T follicular helper cell (primary cell): ENCODE measurements at regions not wholly inside any gene's neighbourhood (a gene's known extent, or its start where the extent isn't known, plus 50 kb on each side); places are given as distances from the start of the nearest gene placed in this dataset.

Experiments used
- DNase-seq: peaks from one replicate; pipeline ENCODE4 v3.0.0-alpha.2; 2020; ENCODE audit warnings: low read depth

DNA sequence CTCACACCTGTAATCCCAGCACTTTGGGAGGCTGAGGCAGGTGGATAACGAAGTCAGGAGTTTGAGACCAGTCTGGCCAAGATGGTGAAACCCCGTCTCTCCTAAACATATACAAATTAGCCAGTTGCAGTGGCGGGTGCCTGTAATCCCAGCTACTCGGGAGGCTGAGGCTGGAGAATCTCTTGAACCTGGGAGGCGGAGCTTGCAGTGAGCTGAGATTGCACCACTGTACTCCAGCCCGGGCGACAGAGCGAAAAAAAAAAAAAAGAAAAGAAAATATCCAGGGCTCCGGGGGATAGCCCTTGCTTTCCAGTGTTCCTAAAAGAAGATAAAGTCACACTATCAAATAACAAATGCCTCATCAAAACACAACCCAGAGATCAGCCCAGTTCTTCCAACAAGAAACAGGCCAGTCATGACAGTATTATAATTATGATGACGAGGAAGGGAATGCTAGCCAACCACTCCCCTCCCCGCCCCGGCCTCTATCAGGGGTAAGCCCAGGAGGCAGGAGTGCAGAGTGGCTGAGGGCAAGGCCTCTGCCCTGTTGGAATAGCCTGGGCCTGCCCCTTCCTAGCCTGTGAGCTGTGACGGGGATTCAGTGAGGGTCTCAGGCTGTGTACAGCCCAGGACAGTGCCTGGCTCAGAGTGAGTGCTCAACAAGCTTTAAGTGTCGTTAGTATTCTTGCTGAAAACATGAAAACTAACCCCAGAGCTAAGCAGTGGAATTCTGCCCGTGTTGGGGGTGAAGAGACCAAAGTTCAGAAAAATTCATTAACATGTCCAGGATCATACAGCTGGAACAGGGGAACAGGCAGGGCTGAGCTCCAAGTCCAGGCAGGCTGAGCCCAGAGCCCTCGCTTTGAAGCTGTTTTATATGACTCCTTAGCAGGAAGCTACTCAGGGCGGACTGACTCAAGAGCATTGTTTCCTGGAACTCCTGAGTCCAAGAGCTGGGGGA is 54.3 kb downstream of the FAM241B start:
- no peak for DNase-seq

GRCh38 chr10:69684981-69685353 is 54.9 kb downstream of the FAM241B start:
- no peak for DNase-seq

- DNase-seq: no peak
Measured at GRCh38 chr10:69685426-69685801, 55.4 kb downstream of the FAM241B start.

DNA sequence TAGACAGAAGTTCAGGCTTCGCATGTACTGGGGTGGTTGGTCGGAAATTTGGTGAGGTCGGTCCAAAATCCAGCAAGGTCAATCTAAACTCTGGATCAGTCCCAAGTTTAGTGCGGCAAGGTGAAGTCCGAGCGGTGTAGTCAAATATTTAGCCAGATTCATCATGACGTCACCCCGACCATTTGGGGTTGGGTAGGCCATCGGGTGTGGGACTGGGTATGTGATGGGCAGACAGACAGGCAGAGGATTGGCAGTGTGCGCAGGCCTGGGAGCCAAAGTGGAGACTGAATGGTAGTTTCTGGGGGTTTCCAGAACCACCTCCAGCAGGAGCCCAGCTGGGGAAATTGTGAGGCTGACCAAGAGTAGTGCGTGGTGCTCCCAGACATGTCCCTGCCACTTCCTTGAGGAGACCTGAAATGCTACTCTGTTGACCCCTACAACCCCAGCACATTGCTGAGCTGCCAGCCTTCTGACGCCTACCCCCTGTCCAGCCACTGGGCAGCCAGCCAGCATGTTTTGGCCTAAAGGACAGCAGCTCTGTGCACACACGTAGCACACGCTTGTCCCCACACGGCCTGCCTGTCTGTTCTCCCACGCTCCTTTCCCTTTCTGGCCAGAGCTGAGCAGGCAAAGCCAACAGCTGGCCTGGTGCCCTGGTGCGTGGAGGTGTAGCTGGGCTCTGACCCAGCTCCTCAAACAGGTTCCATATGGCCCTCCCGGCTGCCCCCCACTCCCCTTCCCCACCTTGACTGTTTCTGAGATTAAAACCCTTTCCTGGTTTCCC is 55.9 kb downstream of the FAM241B start:
- no peak for DNase-seq

- no peak for DNase-seq
Measured at GRCh38 chr10:69686866-69687265, 56.8 kb downstream of the FAM241B start.

DNA sequence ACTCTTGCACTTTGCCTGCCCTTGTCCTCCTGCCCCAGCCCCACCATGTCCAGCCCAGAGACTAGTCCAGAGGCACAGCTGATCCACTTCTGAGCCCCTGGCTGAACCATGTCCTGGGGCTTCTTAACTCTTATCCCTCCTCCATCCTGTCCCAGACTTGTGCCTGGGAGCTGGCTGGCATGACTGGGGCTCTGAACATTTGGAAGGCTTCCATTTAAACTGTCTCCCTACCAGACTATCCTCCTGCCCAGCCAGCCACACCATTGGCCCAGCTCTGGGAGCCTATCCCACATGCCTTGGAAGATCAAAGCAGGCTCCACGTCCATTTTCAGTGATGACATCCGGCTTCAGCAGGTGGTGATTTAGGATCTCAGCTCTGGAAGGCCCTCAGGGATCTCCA is 57.4 kb downstream of the FAM241B start:
- no peak for DNase-seq

- DNase-seq: no peak
Measured at GRCh38 chr10:69692267-69692666, 62.2 kb downstream of the FAM241B start.

DNA sequence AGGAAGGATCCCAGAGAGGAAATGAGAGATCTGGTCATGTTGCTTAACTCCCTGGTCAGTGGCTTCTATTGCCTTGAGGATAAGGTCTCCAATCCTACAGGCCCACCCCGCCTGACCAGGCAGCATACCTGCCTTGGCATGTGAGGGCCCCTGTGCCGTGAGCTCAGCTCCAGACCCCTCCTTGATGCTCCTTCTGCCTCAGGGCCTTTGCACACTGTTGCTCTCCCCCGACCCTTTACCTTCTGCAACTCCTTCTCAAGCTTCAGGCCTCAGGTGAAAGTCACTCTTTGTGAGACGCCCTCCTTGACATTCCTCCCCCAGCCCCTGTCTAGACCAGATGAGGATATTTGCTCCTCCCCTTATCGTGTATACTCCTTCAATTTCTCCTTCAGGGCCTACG is 62.8 kb downstream of the FAM241B start:
- no peak for DNase-seq

DNA sequence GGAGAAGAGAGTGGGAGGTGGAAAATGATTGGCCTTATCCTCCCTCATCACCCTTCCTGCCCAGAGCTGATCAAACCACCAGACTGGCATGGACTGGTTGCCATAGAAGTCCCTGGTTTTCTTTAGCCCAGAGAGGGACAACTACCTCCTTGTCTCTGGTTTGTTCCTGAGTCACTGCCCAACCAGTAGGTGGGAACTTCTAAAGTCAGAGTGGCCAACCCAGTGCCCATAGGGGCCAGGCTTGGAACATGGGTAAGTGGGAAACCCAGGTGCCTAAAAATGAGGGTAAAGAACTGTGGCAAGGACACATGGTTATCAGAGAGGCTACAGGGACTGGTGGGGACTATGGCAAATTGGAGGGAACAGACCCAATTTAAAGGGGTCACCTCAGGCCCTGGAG is 63.8 kb downstream of the FAM241B start:
- no peak for DNase-seq

DNA sequence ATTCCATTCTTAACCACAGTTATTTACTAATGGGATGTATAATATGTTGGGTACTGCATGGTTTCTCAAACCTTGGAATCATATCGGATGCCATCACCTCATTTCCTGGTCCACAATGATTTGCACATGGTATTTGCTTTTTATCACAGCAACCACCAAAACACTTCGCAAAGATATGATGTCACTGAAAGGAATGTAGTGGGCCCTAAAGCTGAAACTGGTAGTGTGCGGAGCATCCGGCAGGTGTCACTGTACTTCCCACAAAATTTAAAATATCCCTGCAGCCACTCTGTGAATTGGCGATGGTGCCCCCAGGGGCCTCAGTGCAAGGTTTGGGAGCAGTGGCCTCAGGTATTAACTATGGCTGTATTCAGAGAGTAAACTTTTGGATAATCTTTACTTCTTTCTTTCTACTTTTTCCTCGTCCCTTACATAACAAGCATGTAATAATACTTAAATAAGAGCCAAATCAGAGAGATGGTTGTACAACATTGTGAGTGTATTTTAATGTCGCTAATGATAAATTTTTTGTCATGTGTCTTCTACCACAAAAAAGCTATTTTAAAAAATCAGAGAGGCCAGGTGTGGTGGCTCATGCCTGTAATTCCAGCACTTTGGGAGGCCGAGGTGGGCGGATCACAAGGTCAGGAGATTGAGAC is 66.2 kb downstream of the FAM241B start:
- no peak for DNase-seq

DNA sequence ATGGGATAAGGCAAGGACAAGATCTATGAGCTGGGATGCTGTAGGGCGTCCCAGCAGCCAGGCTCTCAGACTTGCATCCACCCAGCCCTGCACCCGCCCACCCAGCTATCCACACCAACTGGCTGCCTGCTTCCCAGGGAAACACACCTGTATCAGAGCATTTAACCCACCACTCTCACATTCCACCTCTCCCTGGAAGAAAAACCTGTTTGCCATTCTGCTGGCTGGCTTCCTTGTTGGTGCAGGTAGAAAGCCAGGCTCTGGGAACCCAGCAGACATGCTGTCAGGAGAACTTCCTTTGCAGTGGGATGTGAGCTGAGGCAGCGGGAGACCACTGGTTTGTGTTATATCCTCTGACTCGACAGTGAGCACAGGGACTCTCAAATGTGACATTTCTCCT is 67.0 kb downstream of the FAM241B start:
- no peak for DNase-seq

DNA sequence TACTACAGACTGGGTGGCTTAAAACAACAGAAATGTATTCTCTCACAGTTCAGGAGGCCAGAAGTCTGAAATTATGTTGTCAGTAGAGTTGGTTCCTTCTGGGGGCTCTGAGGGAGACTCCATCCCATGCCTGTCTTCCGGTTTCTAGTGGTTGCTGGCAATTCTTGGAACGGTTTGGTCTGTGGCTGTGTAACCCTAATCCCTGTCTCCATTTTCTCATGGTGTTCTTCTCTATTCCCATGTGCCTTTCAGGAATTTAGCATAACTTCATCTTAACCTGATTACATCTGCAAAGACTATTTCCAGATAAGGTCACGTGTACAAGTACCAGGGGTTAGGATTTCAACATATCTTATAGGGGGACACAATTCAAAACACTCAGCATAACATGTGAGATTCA is 73.2 kb downstream of the FAM241B start:
- no peak for DNase-seq

GRCh38 chr10:69703766-69704630 is 74.0 kb downstream of the FAM241B start:
- DNase-seq: no peak

GRCh38 chr10:69709366-69709941 is 79.4 kb downstream of the FAM241B start:
- DNase-seq: no peak

DNA sequence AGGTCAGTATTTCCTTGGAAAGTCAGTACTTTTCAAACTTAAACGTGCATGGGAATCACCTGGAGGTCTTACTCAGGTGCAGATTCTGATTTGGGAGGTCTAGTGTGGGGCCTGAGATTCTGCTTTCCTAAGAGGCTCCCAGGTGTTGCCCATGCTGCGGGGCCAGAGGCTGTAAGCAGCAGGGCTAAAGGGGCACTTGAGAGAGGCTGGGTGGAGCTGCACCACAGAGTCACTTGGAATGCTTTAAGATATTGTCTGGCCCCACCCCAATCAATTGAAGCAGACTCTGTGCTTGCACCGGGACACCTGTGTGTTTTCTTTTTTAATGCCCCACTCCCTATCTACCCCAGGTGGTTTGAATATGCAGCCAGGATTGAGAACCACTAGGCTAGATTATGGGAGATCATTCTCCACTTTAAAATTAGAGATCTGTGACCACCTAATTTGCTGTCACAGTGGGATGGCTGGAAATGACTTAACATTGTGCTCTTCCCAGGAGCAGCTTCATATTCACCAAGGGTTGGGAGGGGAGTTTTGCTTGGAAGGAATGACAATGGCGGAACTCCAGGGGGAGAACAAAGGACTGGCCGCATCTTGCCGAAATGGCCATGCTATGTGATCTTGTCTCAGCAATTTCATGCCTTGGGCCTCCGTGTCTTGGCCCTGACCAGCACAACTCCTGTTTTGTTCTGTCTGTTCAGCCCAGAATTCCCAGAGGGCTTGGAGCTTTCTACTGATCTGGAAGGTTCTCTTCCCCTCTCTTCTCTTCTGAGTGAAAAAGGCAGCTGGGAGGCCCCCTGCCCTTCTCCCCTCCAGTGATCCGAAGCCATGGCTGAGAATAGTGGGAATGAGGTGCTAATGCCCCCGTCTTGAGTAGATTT is 80.2 kb downstream of the FAM241B start:
- no peak for DNase-seq

DNA sequence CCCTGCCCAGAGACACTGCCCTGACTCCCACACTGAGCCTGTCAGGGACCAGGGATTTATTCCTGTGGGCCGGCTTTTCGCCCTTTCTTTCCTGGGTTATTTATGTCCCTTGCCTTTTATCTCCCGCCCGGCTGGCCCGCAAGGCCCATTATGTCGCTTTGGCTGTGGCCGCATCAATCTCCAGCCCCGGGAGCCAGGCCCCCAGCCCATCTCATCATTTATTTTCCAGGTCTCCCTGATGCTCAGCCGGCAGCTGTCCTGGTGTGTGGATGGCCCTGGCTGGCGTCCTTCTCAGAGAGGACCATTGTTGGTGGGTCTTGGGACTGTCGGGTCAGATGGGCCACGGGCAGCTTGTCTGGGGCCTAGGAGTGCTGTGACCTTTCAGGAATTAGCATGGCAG is 82.3 kb downstream of the FAM241B start:
- no peak for DNase-seq

DNA sequence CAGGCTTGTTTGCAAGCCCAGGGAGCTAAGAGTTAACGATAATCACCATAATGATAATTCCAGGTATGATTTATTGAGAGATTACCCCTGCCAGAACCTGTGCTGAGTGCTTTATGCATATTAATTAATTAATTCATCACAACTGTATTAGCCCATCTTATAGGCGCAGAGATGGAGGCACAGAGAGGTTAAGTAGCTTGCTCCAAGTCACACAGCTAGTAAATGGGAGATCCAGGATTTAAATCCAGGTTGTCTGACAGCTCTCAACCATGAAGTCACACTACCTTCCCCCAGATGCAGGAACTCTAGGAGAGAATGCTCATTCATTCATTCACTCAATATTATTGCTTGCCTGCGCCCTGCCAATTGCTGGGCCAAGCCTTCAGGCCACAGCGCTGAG is 84.5 kb downstream of the FAM241B start:
- DNase-seq: no peak

- no peak for DNase-seq
Measured at GRCh38 chr10:69715156-69715898, 85.3 kb downstream of the FAM241B start.

DNA sequence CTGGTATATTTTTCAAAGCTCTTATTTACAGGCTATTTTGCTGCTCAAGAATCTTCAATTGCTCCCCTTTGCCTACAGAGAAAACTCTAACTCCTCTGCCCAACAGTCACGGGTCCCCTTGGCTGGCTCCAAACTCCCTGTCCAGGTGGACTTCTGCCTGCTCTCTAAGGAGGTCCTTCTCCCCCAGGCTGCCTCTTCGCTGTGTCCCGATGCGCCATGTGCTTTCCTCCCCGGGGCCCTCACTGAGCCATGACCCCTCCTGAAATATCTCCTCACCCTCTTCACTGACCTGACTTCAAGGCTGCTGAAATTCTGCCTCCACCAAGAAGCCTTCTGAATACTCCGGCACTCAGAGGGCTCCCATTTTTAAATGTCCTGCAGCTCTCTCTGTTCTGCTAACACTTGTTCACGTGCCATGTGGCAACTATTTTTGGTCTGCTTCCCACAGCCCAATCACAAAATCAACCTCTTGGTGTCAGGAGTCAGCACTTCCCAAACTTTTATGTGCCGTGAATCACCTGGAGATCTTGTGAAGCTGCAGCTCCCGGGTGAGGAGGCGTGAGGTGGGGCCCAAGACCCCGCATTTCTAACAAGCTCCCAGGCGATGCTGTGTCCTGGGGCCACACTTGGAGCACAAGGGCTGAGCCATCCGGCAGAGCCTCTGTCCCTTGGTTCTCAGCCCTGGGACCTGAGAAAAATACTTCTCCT is 85.7 kb upstream of the COL13A1 start:
- no peak for DNase-seq
